HG03378 (cell line): ENCODE measurements at regions not wholly inside any gene's neighbourhood (a gene's known extent, or its start where the extent isn't known, plus 50 kb on each side); places are given as distances from the start of the nearest gene placed in this dataset.

Experiments
- ATAC-seq: cut with Tn5 transposase; IDR thresholded peaks from one replicate; pipeline ENCODE4 v1.9.1; 2021; ENCODE audit warnings: mild to moderate bottlenecking, moderate library complexity; ENCODE audit not compliant: unreplicated experiment

DNA sequence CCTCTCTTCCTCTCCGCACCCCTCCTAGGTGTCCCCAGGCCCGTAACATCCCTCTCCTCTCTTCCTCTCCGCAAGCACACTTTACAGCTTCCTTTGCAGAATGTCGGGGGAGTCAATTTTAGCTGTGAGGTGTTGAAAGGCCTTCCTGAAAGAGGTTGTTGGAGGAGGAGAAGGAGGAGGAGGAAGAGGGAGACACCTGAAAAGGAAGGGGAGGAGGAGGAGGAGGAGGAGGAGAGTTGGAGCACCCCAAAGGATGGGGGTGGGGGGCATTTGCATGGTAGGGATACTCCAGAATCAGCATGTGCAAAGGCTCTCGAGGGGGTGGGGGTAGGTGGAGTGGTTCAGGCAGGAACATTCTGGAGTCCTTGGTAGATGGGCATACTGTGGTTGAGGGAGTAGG lies 1045.1 kb downstream of the TBC1D22A start:
- ATAC-seq: no peak

DNA sequence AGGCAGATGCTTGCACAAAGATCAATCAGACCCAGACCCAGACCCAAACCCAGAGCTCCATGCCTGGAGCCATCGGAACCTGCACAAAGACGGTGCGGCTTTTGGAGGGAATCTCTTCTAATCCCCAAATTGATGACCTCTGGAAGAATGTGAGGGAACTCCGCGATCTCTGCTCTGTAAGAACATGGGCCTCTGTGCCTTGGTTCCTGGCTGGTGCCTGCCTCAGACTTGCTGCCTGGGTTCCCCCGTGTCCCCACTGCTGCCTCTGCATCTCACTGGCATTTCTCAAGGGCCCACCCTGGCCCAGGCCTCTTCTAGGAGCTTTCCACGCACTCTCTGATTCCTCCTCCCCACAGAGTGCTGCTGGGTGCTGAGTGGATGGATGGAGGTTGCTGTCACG lies 1044.4 kb downstream of the TBC1D22A start:
- no peak for ATAC-seq

DNA sequence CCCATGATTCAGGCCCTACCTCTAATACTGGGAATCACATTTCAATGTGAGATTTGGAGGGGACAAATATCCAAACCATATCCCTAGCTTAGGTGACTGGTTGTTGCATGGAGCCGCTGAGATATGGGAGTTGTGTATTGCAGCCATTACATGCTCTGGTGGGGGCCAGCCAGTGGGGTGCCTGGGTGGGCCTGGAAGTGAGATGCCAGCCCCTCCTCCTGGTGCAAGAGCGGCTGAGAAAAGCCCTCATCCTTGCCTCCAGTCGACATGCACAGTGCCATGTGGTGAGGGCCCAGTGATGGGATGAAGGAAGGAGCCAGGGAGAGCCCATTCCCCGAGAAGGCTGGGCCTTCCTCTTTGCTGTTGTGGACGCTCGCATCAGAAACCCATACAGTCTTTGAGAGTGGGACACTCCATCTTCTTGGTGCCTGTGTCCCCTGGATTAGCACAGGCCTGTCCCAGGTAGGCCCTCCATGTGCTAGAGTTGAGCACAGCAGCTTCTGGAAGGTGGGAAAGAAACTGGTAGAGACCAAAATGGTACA lies 1043.0 kb downstream of the TBC1D22A start:
- ATAC-seq: no peak

- no peak for ATAC-seq
Measured at GRCh38 chr22:47804281-47804680, 1041.8 kb downstream of the TBC1D22A start.

- ATAC-seq: no peak
Measured at GRCh38 chr22:47802421-47802820, 1040.0 kb downstream of the TBC1D22A start.

GRCh38 chr22:47801541-47802245 lies 1039.2 kb downstream of the TBC1D22A start:
- no peak for ATAC-seq

- no peak for ATAC-seq
Measured at GRCh38 chr22:47798229-47798628, 1035.8 kb downstream of the TBC1D22A start.

DNA sequence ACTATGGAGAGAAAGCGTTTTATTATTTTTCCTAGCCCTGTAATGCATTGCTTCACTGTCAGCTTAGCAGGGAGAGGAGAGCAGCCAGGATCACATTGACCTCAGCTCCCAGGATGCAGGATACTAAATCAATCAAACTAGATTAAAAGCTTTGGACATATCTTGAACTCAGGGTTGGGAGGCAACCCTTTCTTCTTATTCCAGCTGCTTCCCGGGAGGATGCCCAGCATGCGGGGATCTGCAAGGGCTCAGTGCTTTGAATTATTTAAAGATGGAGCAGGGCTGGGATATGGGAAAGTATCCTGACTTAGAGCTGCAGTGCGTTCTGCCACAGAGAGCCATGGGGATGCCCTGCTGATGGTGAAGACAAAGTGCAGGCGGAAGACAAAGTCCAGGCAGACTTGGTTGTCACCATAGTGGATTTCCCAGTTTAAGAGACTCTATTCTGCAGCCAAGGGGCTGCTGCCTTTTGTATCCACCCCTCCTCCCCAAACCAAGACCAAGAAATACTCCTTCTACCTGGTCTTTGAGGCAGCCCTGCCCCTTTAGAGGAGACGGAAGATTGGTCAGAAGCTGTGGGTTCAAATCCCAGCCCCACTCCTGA lies 1035.0 kb downstream of the TBC1D22A start:
- no peak for ATAC-seq

GRCh38 chr22:47796128-47796908 lies 1033.9 kb downstream of the TBC1D22A start:
- no peak for ATAC-seq

DNA sequence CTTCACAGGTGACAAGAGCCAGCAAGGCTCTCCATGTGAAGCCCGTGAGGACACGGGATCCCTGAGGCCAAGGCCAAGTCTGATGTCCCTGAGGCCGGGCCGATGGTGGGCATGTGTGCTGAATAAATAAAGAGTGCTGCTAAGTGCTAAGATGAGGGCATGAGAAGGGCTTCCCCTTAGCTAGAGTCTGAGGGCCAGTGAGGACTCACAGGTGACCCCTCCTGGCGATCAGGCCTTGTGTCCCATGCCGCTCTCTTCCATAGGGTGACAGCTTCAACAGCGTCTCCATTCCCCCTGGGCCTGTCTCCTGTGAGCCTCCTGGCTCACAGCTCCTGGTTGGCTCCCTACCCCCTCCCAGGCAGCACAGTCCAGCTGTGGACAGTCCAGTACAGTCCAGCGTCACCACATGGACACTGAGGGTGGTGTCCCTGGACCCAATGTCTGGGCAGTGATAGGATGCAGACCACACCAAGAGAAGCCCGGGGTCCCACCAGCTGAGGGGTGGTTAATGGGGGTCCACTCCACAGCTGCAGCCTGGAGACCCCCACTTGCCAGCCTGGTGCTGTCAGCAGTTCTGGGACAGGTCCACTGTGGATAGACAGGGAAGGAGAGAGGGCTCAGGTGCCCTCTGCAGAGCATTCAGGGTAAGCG lies 1033.2 kb downstream of the TBC1D22A start:
- ATAC-seq: no peak

- no peak for ATAC-seq
Measured at GRCh38 chr22:47794851-47795250, 1032.4 kb downstream of the TBC1D22A start.

DNA sequence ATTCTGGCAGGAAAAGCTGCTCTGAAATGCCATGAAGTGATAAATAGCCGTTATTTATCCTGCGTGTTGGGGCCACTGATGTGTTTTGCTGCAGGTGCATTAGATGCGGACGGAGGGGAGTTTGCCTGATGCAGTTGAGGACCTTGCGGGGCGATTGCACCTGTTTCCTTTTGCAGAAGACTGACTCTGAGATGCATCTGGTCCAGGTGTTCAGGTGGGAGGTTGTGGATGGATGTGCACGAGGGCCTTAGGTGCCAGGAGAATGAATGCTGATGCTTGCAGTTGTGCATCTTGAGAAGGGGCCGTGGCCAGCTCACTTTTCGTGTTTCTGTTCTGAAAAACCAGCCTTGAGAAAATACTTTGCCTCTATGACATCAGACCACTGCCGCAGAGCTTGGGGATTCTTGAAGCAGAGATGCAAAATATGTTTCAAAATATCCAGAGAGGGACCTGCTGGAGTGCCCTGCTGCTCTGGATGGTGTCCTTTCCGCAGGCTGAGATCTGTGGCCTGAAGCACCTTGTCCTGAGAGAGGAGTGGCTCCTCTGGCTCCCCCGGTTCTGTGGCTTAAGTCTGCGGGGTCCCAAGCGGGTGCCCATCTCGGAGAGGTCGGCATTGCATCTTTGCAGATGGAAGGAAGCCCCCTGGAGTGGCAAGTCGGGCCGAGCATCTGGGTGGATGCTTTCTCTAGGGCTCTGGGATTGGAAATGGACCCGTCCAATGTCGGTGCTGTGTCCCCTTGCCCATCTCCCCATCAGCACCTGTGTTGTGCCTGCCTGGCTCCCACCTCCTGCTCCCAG lies 1031.1 kb downstream of the TBC1D22A start:
- no peak for ATAC-seq

DNA sequence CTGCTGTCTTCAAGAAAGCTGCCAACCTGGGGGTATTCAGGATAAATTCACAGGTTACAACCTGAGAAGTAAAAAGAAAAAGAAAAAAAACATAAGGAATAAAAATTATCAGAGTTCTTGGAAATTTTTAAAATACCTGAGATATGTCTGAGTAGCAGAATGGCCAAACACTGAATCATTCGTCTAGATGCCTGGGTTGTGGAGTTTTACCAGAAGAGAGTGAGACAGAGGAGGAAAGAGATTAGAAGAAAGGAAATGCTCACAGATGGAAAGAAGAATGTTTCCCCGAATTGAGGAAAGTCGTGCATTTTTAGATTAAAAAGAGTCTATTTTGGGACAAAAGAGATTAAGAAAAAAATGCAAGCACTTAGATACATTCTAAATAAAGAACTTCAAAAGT lies 1026.7 kb downstream of the TBC1D22A start:
- no peak for ATAC-seq

- ATAC-seq: no peak
Measured at GRCh38 chr22:47788461-47788860, 1026.0 kb downstream of the TBC1D22A start.

DNA sequence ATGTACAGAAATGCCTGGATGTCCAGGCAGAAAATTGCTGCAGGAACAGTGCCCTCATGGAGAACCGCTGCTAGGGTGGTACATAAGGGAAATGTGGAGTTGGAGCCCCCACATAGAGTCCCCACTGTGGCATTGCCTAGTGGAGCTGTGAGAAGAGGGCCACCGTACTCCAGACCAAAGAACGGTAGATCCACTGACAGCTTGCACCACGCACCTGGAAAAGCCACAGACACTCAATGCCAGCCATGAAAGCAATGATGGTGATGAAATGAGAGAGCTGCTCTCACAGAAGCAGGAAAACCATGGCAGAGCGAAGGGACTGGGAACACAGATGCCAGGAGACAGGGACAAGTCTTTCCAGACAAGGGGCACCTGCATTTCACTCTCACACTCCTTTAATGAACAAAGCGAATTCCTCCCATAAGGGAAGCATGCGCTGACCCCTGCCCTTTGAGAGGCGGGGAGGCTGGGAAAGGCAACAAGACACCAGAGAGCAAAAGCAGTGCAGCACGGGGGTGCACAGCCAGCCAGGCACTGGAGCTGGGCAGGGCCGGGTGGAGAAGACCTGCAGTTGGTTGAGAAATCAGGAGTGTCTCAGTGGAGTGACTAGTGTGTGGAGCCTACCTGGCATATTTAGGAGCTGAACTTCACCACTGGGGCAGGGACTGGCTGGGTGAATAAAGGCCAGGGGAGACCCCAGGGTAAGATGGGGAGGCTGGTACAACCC lies 1025.2 kb downstream of the TBC1D22A start:
- no peak for ATAC-seq

- ATAC-seq: no peak
Measured at GRCh38 chr22:47786650-47787290, 1024.3 kb downstream of the TBC1D22A start.

DNA sequence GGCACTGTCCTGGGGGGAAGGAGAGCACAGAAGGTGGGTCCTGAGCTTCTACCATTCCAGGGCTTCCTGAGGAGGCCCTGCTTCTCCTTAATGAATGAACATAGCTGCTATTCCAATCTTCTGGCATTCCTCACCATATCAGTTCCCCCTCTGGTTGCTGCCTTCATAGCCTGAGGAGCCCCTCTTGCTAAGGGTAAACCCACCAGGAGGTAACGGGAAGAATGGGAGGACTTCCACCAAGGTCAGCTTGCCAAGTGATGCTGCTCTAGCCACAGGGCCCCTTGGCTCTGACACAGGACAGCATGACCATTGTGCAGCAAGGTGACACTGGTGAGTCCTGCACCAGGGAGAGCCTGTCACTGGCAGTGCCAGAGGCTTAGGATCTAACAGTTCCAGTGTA lies 1022.5 kb downstream of the TBC1D22A start:
- ATAC-seq: no peak

GRCh38 chr22:47784367-47784983 lies 1022.0 kb downstream of the TBC1D22A start:
- ATAC-seq: no peak
